H1 (cell line): ENCODE measurements at regions not wholly inside any gene's neighbourhood (a gene's known extent, or its start where the extent isn't known, plus 50 kb on each side); places are given as distances from the start of the nearest gene placed in this dataset.

Experiments used
- CTCF ChIA-PET: fragments of 300-600 bp; sonication (Branson Sonifier 250); formaldehyde crosslinking; loops from one replicate; lab custom pipeline; 2021; ENCODE audit not compliant: partially characterized antibody; lab: Charles Lee
- POLR2A ChIA-PET: fragments of 300-600 bp; sonication (Branson Sonifier 250); formaldehyde crosslinking; loops from one replicate; lab custom pipeline; 2021; ENCODE audit warnings: inconsistent platforms; ENCODE audit not compliant: partially characterized antibody; lab: Charles Lee
- DNase-seq, 2 experiments: peaks; one replicate each; pipeline versions ENCODE4 v3.0.0 to v3.0.0-alpha.2; 2010 to 2022; ENCODE audit warnings: low spot score in 2 of 2, low read depth in 1 of 2, mixed read lengths in 1 of 2
- FAIRE-seq: peaks from 2 replicates; lab custom pipeline; 2011; peaks lifted over from hg19 to GRCh38; lab: Jason Lieb, UNC
- H2AFZ ChIP-seq: 2 replicates; pipeline ENCODE4 v1.8.1; 2012; ENCODE audit warnings: low read length, inconsistent platforms
- H2AK5ac ChIP-seq: 2 replicates; pipeline ENCODE4 v1.6.1; 2013; ENCODE audit warnings: low read depth, low read length
- H2BK120ac ChIP-seq: replicated peaks from 2 replicates; pipeline ENCODE3; 2013; ENCODE audit warnings: low read depth, low read length, inconsistent platforms
- H2BK12ac ChIP-seq: 2 replicates; pipeline ENCODE4 v1.6.1; 2013; ENCODE audit warnings: low read depth, low read length
- H2BK15ac ChIP-seq: 2 replicates; pipeline ENCODE4 v1.6.1; 2013; ENCODE audit warnings: low read length
- H2BK20ac ChIP-seq: 2 replicates; pipeline ENCODE4 v1.6.1; 2013; ENCODE audit warnings: low read length
- H2BK5ac ChIP-seq: 2 replicates; pipeline ENCODE4 v1.6.1; 2013; ENCODE audit warnings: low read depth, low read length
- H3K14ac ChIP-seq: 2 replicates; pipeline ENCODE4 v1.6.1; 2013; ENCODE audit warnings: inconsistent platforms; ENCODE audit not compliant: insufficient read length
- H3K18ac ChIP-seq: 2 replicates; pipeline ENCODE4 v1.6.1; 2013; ENCODE audit warnings: low read length; ENCODE audit errors: extremely low read depth
- H3K23ac ChIP-seq: 2 replicates; pipeline ENCODE4 v1.6.1; 2013; ENCODE audit warnings: inconsistent platforms; ENCODE audit not compliant: insufficient read length
- H3K23me2 ChIP-seq: 2 replicates; pipeline ENCODE4 v1.6.1; 2013; ENCODE audit warnings: low read depth, low read length
- H3K27ac ChIP-seq: 2 replicates; pipeline ENCODE4 v1.6.1; 2011; ENCODE audit warnings: low read depth, low read length, inconsistent platforms
- H3K27me3 ChIP-seq, 4 experiments: replicated peaks in 1 of 4; 1 replicate in 1 of 4; 2 replicates in 3 of 4; pipeline versions ENCODE4 v1.6.1 to v1.8.1; 2011 to 2013; ENCODE audit warnings: low read length in 3 of 4, mild to moderate bottlenecking in 3 of 4, inconsistent platforms in 2 of 4, mixed read lengths in 2 of 4, moderate library complexity in 1 of 4; ENCODE audit not compliant: control insufficient read depth in 3 of 4, insufficient read depth in 3 of 4; ENCODE audit errors: extremely low read depth in 1 of 4
- H3K36me3 ChIP-seq, 4 experiments: 2 replicates each; pipeline versions ENCODE4 v1.6.1 to v1.8.1; 2011 to 2013; ENCODE audit warnings: mild to moderate bottlenecking in 4 of 4, low read length in 3 of 4, moderate library complexity in 2 of 4, control low read depth in 1 of 4, inconsistent platforms in 1 of 4; ENCODE audit not compliant: insufficient read depth in 4 of 4, control insufficient read depth in 2 of 4
- H3K4ac ChIP-seq: replicated peaks from 2 replicates; pipeline ENCODE3; 2013; ENCODE audit warnings: low read length, low read depth, mixed read lengths, inconsistent platforms; ENCODE audit not compliant: insufficient read length
- H3K4me1 ChIP-seq, 4 experiments: replicated peaks in 1 of 4; 1 replicate in 1 of 4; 2 replicates in 3 of 4; pipeline versions ENCODE4 v1.6.1 to v1.8.1; 2011 to 2013; ENCODE audit warnings: low read length in 3 of 4, inconsistent platforms in 2 of 4, mixed read lengths in 1 of 4; ENCODE audit not compliant: insufficient read depth in 4 of 4, control insufficient read depth in 3 of 4
- H3K4me2 ChIP-seq, 2 experiments: 2 replicates each; pipeline versions ENCODE4 v1.6.1 to v1.8.1; 2011 to 2013; ENCODE audit warnings: low read depth in 2 of 2, low read length in 2 of 2, control low read depth in 1 of 2, inconsistent platforms in 1 of 2, mild to moderate bottlenecking in 1 of 2; ENCODE audit not compliant: insufficient read depth in 1 of 2
- H3K4me3 ChIP-seq, 4 experiments: fragments of 200-600, 300-600 bp in 1 of 4; sonication (generic), shearing (Covaris generic), sonication (Bioruptor Twin) in 1 of 4; 2 replicates each; pipeline versions ENCODE4 v1.5.1 to v1.8.1; 2011 to 2016; ENCODE audit warnings: low read length in 4 of 4, low read depth in 3 of 4, control low read depth in 2 of 4, inconsistent platforms in 2 of 4, mild to moderate bottlenecking in 2 of 4, mixed read lengths in 1 of 4, moderate library complexity in 1 of 4; ENCODE audit not compliant: insufficient read depth in 2 of 4; ENCODE audit errors: extremely low read depth in 1 of 4
- H3K56ac ChIP-seq: replicated peaks from 2 replicates; pipeline ENCODE3; 2013; ENCODE audit warnings: low read depth, mild to moderate bottlenecking, mixed read lengths, low read length, inconsistent platforms; ENCODE audit not compliant: insufficient read length
- H3K79me1 ChIP-seq: 2 replicates; pipeline ENCODE4 v1.6.1; 2013; ENCODE audit warnings: low read depth, low read length, control low read depth
- H3K79me2 ChIP-seq, 2 experiments: 2 replicates each; pipeline versions ENCODE4 v1.6.1 to v1.8.1; 2012 to 2013; ENCODE audit warnings: low read length in 2 of 2, mild to moderate bottlenecking in 2 of 2, inconsistent platforms in 1 of 2; ENCODE audit not compliant: insufficient read depth in 2 of 2, control insufficient read depth in 1 of 2
- H3K9ac ChIP-seq, 4 experiments: replicated peaks in 1 of 4; 1 replicate in 1 of 4; 2 replicates in 3 of 4; pipeline versions ENCODE4 v1.6.1 to v1.8.1; 2011 to 2013; ENCODE audit warnings: low read depth in 3 of 4, low read length in 3 of 4, control low read depth in 2 of 4, mild to moderate bottlenecking in 2 of 4, moderate library complexity in 2 of 4, inconsistent platforms in 1 of 4; ENCODE audit errors: extremely low read depth in 1 of 4
- H3K9me3 ChIP-seq, 2 experiments: 2 replicates each; pipeline versions ENCODE4 v1.6.1 to v1.8.1; 2012 to 2013; ENCODE audit warnings: mild to moderate bottlenecking in 2 of 2, moderate library complexity in 2 of 2, control low read depth in 1 of 2, inconsistent platforms in 1 of 2, low read depth in 1 of 2, low read length in 1 of 2, mixed read lengths in 1 of 2; ENCODE audit not compliant: insufficient read depth in 2 of 2
- H4K20me1 ChIP-seq, 2 experiments: replicated peaks in 1 of 2; 2 replicates each; pipeline versions ENCODE3 to v1.8.1; 2011 to 2013; ENCODE audit warnings: inconsistent platforms in 2 of 2, low read length in 2 of 2, mild to moderate bottlenecking in 1 of 2; ENCODE audit not compliant: insufficient read depth in 2 of 2, control insufficient read depth in 1 of 2
- H4K5ac ChIP-seq: 2 replicates; pipeline ENCODE4 v1.6.1; 2013; ENCODE audit warnings: low read length, low read depth, mixed read lengths, inconsistent platforms; ENCODE audit not compliant: insufficient read length
- H4K8ac ChIP-seq: 2 replicates; pipeline ENCODE4 v1.8.0; 2013; ENCODE audit warnings: mild to moderate bottlenecking, moderate library complexity, low read length, inconsistent platforms; ENCODE audit not compliant: insufficient read depth; ENCODE audit errors: extremely low read depth
- H4K91ac ChIP-seq: replicated peaks from 2 replicates; pipeline ENCODE3; 2013; ENCODE audit warnings: low read length, mixed read lengths, inconsistent platforms; ENCODE audit not compliant: insufficient read length
- CEBPB ChIP-seq: IDR thresholded peaks from 2 replicates; pipeline ENCODE4 v1.6.1; 2012; ENCODE audit warnings: low read depth, low read length
- E2F6 ChIP-seq: IDR thresholded peaks from 2 replicates; pipeline ENCODE4 v1.6.1; 2012; ENCODE audit warnings: inconsistent platforms
- EP300 ChIP-seq, 2 experiments: IDR thresholded peaks; 1 replicate in 1 of 2; 2 replicates in 1 of 2; pipeline ENCODE4 v1.6.1; 2011 to 2012; ENCODE audit warnings: low read depth in 2 of 2, low read length in 2 of 2, mild to moderate bottlenecking in 2 of 2, borderline replicate concordance in 1 of 2, inconsistent platforms in 1 of 2, moderate library complexity in 1 of 2
- NRF1 ChIP-seq: IDR thresholded peaks from 2 replicates; pipeline ENCODE4 v1.6.1; 2011; ENCODE audit warnings: mild to moderate bottlenecking, low read depth, low read length, improper control_type of control experiment
- POLR2A ChIP-seq, 2 experiments: IDR thresholded peaks; 1 replicate in 1 of 2; 2 replicates in 1 of 2; pipeline ENCODE4 v1.6.1; 2011; ENCODE audit warnings: low read depth in 2 of 2, low read length in 2 of 2, mild to moderate bottlenecking in 2 of 2; ENCODE audit errors: control extremely low read depth in 1 of 2
- RNF2 ChIP-seq: fragments of 200-900, 300-1000 bp; sonication (generic); IDR thresholded peaks from 2 replicates; pipeline ENCODE4 v1.7.1; 2016; ENCODE audit warnings: borderline replicate concordance, low read depth, mild to moderate bottlenecking, antibody characterized with exemption, low read length; ENCODE audit not compliant: poor library complexity, severe bottlenecking; ENCODE audit errors: missing control alignments
- RXRA ChIP-seq: IDR thresholded peaks from 2 replicates; pipeline ENCODE4 v1.6.1; 2011; ENCODE audit warnings: low read depth, mild to moderate bottlenecking, low read length, moderate library complexity; ENCODE audit not compliant: insufficient read depth
- SP4 ChIP-seq: IDR thresholded peaks from 2 replicates; pipeline ENCODE4 v1.6.1; 2012; ENCODE audit warnings: low read length, inconsistent platforms
- WGBS, 2 experiments: shearing (Covaris generic) in 1 of 2; methylation state at CpG; one replicate each; pipeline versions ENCODE4 v1.1.6 to v1.1.7; 2013 to 2015; ENCODE audit warnings: low lambda C conversion rate in 2 of 2, mixed read lengths in 2 of 2, inconsistent platforms in 1 of 2, low coverage in 1 of 2, missing lambda C conversion rate in 1 of 2; ENCODE audit not compliant: insufficient replicate concordance in 2 of 2, insufficient coverage in 1 of 2, insufficient read length in 1 of 2; ENCODE audit errors: extremely low coverage in 1 of 2, missing lambda C conversion rate in 1 of 2; 5-methylcytosine and 5-hydroxymethylcytosine counted together

- no peaks in the 10 kb centered on the region for H3K36me3 ChIP-seq
- CTCF ChIA-PET, result interaction anchor here (0.9 to 1.8 kb wide), 6 partner anchors 9 to 265 kb away, joined by 3 to 9 read pairs (median 4); no protein-coding TSS in a partner anchor
Observed at GRCh38 chr18:11290786-11291185, 141.4 kb upstream of the PIEZO2 start.

More at GRCh38 chr18:11290786-11291185, 141.4 kb upstream of the PIEZO2 start:
- Histone ChIP-seq H3K27me3 (no peaks in the 10 kb centered on the region), H3K9me3 (no peaks in the 10 kb centered on the region), H3K23ac (no peak overlapping the region), H4K91ac (no peak overlapping the region), H3K4ac (no peak overlapping the region), H3K14ac (no peak overlapping the region), H3K4me3 (no peak overlapping the region), H4K5ac (no peak overlapping the region), H3K27ac (no peak overlapping the region), H3K9ac (no peak overlapping the region), H2AFZ (no peak overlapping the region), H3K4me2 (no peak overlapping the region), H4K8ac (no peak overlapping the region), H2BK15ac (no peak overlapping the region), H3K79me2 (no peaks in the 10 kb centered on the region), H2BK20ac (no peak overlapping the region), H3K23me2 (no peaks in the 10 kb centered on the region), H3K79me1 (no peaks in the 10 kb centered on the region), H2AK5ac (no peak overlapping the region), H2BK120ac (no peak overlapping the region)
- 87% methylated on average over 3 of the region's 3 CpGs; no CpG with 5 or more reads in 1 of the 2 experiments for WGBS, 2 experiments
- no peak for FAIRE-seq
- TF ChIP-seq NRF1 (no peak), RXRA (no peak), RNF2 (no peak), POLR2A (IDR thresholded peaks at IDR 0.05; ENCODE audit: control extremely low read depth in 1 of 2, low read depth in 2 of 2, low read length in 2 of 2) (no peak), SP4 (no peak), EP300 (IDR thresholded peaks at IDR 0.05; ENCODE audit: borderline replicate concordance in 1 of 2, low read depth in 2 of 2, low read length in 2 of 2) (no peak), E2F6 (no peak), CEBPB (no peak)
- TF ChIP-seq, all 59 proteins: peak for 0
- no peaks in the 10 kb centered on the region for H4K20me1 ChIP-seq
- no peaks in the 10 kb centered on the region for H3K4me1 ChIP-seq
- H2BK12ac ChIP-seq, result no peak overlapping the region
- no peak for DNase-seq
- no peak overlapping the region for H3K56ac ChIP-seq
- H2BK5ac ChIP-seq, result no peak overlapping the region
- H3K18ac ChIP-seq, result no peak overlapping the region
- POLR2A ChIA-PET, result no interaction called here
